HEK293 (cell line): ENCODE measurements at regions not wholly inside any gene's neighbourhood (a gene's known extent, or its start where the extent isn't known, plus 50 kb on each side); places are given as distances from the start of the nearest gene placed in this dataset.

ENCODE experiments used
- CTCF ChIA-PET: fragments of 350-600 bp; formaldehyde crosslinking; extraction: SDS; loops from one replicate; lab custom pipeline; 2021; ENCODE audit warnings: antibody characterized with exemption; lab: Yijun Ruan, JAX
- POLR2A ChIA-PET: fragments of 300-600 bp; formaldehyde crosslinking; extraction: SDS; loops from one replicate; lab custom pipeline; 2020; ENCODE audit warnings: antibody characterized with exemption, inconsistent platforms; lab: Yijun Ruan, JAX
- H3K27ac ChIP-seq: fragments of 200-500 bp; sonication (Bioruptor generic); 2 replicates; pipeline ENCODE4 v1.5.1; 2014; ENCODE audit warnings: low read depth, low read length, control low read depth, inconsistent platforms; ENCODE audit errors: extremely low read depth
- H3K36me3 ChIP-seq, 2 experiments: fragments of 200-500 bp in 1 of 2; sonication (Bioruptor generic) in 1 of 2; 1 replicate in 1 of 2; 2 replicates in 1 of 2; pipeline ENCODE4 v1.5.1; 2014 to 2017; ENCODE audit warnings: inconsistent platforms in 2 of 2, low read length in 2 of 2; ENCODE audit not compliant: control insufficient read depth in 2 of 2, insufficient read depth in 1 of 2
- H3K4me1 ChIP-seq: fragments of 200-500 bp; sonication (Bioruptor generic); 2 replicates; pipeline ENCODE4 v1.5.1; 2014; ENCODE audit warnings: mild to moderate bottlenecking, low read length, inconsistent platforms; ENCODE audit not compliant: control insufficient read depth, insufficient read depth
- H3K4me3 ChIP-seq: 2 replicates; pipeline ENCODE4 v1.5.1; 2011; ENCODE audit warnings: low read depth, mild to moderate bottlenecking, control low read depth, low read length, moderate library complexity
- H3K9me3 ChIP-seq: fragments of 200-500 bp; sonication (Bioruptor generic); 2 replicates; pipeline ENCODE4 v1.5.1; 2014; ENCODE audit warnings: low read depth, low read length, inconsistent platforms; ENCODE audit not compliant: control insufficient read depth, insufficient read depth
- MEIS1 ChIP-seq: sonication (generic); formaldehyde crosslinking; IDR thresholded peaks from 2 replicates; pipeline ENCODE4 v1.8.1; 2022; ENCODE audit warnings: missing genetic modification reagents, mild to moderate bottlenecking, borderline replicate concordance
- TCF7L2 ChIP-seq: IDR thresholded peaks from 2 replicates; pipeline ENCODE4 v1.6.1; 2011; ENCODE audit warnings: low read depth, mild to moderate bottlenecking, inconsistent platforms, low read length, moderate library complexity, borderline replicate concordance
- ZBTB20 ChIP-seq: fragments of 450-650 bp; formaldehyde crosslinking; IDR thresholded peaks from 2 replicates; pipeline ENCODE4 v1.5.1; 2016; ENCODE audit warnings: missing biosample characterization, missing genetic modification characterization
- ZFHX2 ChIP-seq: fragments of 450-650 bp; formaldehyde crosslinking; conservative IDR thresholded peaks from 2 replicates; pipeline ENCODE4 v1.5.1; 2016; ENCODE audit warnings: missing biosample characterization, missing genetic modification characterization
- ZFP3 ChIP-seq: fragments of 450-650 bp; formaldehyde crosslinking; IDR thresholded peaks from 2 replicates; pipeline ENCODE4 v1.5.1; 2016; ENCODE audit warnings: low read depth, missing biosample characterization, missing genetic modification characterization
- ZFP37 ChIP-seq: fragments of 450-650 bp; formaldehyde crosslinking; IDR thresholded peaks from 2 replicates; pipeline ENCODE4 v1.5.1; 2016; ENCODE audit warnings: missing biosample characterization, missing genetic modification characterization
- ZNF112 ChIP-seq: fragments of 450-650 bp; formaldehyde crosslinking; IDR thresholded peaks from 2 replicates; pipeline ENCODE4 v1.5.0; 2017; ENCODE audit warnings: missing biosample characterization, missing genetic modification characterization
- ZNF155 ChIP-seq: fragments of 450-650 bp; formaldehyde crosslinking; IDR thresholded peaks from 2 replicates; pipeline ENCODE4 v1.5.1; 2016; ENCODE audit warnings: missing biosample characterization, missing genetic modification characterization
- ZNF175 ChIP-seq: fragments of 450-650 bp; formaldehyde crosslinking; IDR thresholded peaks from 2 replicates; pipeline ENCODE4 v1.5.1; 2016; ENCODE audit warnings: missing biosample characterization, missing genetic modification characterization
- ZNF19 ChIP-seq: fragments of 450-650 bp; formaldehyde crosslinking; IDR thresholded peaks from 2 replicates; pipeline ENCODE4; 2016; ENCODE audit warnings: missing biosample characterization, missing genetic modification characterization, low read depth
- ZNF23 ChIP-seq: fragments of 450-650 bp; formaldehyde crosslinking; IDR thresholded peaks from 2 replicates; pipeline ENCODE4 v1.5.1; 2016; ENCODE audit warnings: missing biosample characterization, missing genetic modification characterization, borderline replicate concordance
- ZNF239 ChIP-seq: fragments of 450-650 bp; formaldehyde crosslinking; IDR thresholded peaks from 2 replicates; pipeline ENCODE4 v1.5.1; 2016; ENCODE audit warnings: missing biosample characterization, missing genetic modification characterization
- ZNF350 ChIP-seq: fragments of 450-650 bp; formaldehyde crosslinking; IDR thresholded peaks from 2 replicates; pipeline ENCODE4 v1.5.0; 2017; ENCODE audit warnings: missing biosample characterization, mild to moderate bottlenecking, missing genetic modification characterization
- ZNF391 ChIP-seq: fragments of 450-650 bp; formaldehyde crosslinking; IDR thresholded peaks from 2 replicates; pipeline ENCODE4 v1.5.1; 2016; ENCODE audit warnings: low read depth, missing biosample characterization, missing genetic modification characterization, borderline replicate concordance
- ZNF514 ChIP-seq: fragments of 450-650 bp; formaldehyde crosslinking; IDR thresholded peaks from 2 replicates; pipeline ENCODE4 v1.5.1; 2016; ENCODE audit warnings: missing biosample characterization, missing genetic modification characterization
- ZNF585B ChIP-seq: fragments of 450-650 bp; formaldehyde crosslinking; IDR thresholded peaks from 2 replicates; pipeline ENCODE4 v1.5.1; 2016; ENCODE audit warnings: missing biosample characterization, missing genetic modification characterization
- ZNF600 ChIP-seq: fragments of 450-650 bp; formaldehyde crosslinking; IDR thresholded peaks from 2 replicates; pipeline ENCODE4 v1.5.1; 2016; ENCODE audit warnings: missing biosample characterization, missing genetic modification characterization
- ZNF610 ChIP-seq: fragments of 450-650 bp; formaldehyde crosslinking; IDR thresholded peaks from 2 replicates; pipeline ENCODE4 v1.5.1; 2016; ENCODE audit warnings: missing biosample characterization, missing genetic modification characterization, borderline replicate concordance
- TF ChIP-seq, protein P1 (sequence below): fragments of 450-650 bp; formaldehyde crosslinking; IDR thresholded peaks from 2 replicates; pipeline ENCODE4 v1.5.1; 2016; ENCODE audit warnings: missing biosample characterization, missing genetic modification characterization
- TF ChIP-seq, protein P2 (sequence below): fragments of 450-650 bp; formaldehyde crosslinking; IDR thresholded peaks from 2 replicates; pipeline ENCODE4; 2016; ENCODE audit warnings: missing biosample characterization, missing genetic modification characterization
- TF ChIP-seq, protein P3 (sequence below): fragments of 450-650 bp; formaldehyde crosslinking; IDR thresholded peaks from 2 replicates; pipeline ENCODE4 v1.5.1; 2016; ENCODE audit warnings: missing biosample characterization, missing genetic modification characterization
- TF ChIP-seq, protein P4 (sequence below): fragments of 450-650 bp; formaldehyde crosslinking; IDR thresholded peaks from 2 replicates; pipeline ENCODE4 v1.5.1; 2017; ENCODE audit warnings: missing biosample characterization, missing genetic modification characterization
- TF ChIP-seq, protein P5 (sequence below): fragments of 450-650 bp; formaldehyde crosslinking; IDR thresholded peaks from 2 replicates; pipeline ENCODE4 v1.5.1; 2016; ENCODE audit warnings: missing biosample characterization, missing genetic modification characterization

DNA sequence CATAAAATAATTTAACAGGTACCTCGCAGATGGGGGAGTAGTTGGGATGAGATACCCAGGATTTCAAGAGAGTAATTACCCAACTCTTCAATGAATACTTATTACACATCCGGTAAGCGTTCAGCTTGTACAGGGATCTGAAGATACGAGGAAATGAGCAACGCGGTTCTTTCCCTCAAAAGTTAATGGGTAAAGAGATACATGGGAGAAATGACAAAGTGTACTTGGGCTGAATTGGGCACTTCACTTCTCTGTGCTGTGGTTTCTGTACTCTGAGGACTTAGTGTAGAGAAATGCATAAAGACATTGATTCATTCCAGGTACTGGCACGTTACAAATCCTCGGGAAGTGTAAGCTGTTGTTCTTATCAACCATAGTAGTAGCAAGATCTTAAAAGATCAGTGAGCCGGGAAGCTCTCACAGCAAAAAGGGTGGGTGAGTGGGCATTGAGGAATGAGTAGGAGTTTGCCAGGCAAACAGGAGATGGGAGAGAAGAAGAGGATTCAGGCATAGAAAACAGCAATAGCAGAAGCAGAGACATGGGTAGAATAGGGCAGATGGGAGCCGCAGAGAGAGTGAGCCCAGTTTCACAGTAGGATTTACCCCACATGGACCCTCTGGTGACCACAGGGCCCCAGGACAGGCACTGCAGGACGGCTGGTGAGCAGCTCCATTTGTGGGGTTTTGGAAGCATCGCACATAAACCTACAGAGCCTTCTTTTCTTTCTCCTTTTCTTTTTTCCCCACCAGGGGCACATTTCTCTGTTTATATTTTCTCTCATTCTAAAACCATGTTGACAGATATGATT lies 304.3 kb upstream of the PITRM1 start:
- Histone ChIP-seq H3K9me3 (no peaks in the 10 kb centered on the region), H3K36me3 (no peaks in the 10 kb centered on the region), H3K4me1 (no peaks in the 10 kb centered on the region), H3K27ac (no peak overlapping the region), H3K4me3 (no peak overlapping the region)
- ChIA-PET POLR2A (no interaction called here), CTCF (interaction anchor here (0.6 kb wide), 1 partner anchor 254 kb away, joined by 3 read pairs; no protein-coding TSS in a partner anchor)
- TF ChIP-seq ZFHX2 (tag by site-specific recombination) (peak; percentile 42; the same call in 1 of the 2 replicates), ZFP3 (tag by site-specific recombination) (peak; percentile 83), ZNF350 (tag by site-specific recombination) (no peak), ZFP37 (tag by site-specific recombination) (no peak)

DNA sequence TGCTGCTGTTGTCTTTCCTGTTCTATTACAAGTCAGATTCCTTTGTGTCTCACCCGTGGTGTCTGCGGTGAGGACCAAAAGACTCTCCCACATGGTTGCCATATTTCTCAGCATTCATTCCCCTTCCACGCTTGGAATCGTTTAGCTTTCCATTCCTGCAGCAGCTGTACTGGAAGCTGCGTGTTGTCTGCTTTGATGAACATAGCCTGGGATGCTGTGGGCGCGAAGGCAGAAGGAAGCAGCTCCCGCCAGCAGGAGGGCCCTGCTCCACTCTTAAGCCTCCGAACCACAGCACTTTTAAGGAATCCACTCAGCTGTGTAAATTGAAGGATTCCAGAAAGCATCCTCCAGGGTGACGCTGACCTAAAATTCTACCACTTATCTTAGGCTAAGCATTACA lies 303.6 kb upstream of the PITRM1 start:
- no peaks in the 10 kb centered on the region for H3K36me3 ChIP-seq
- POLR2A ChIA-PET: no interaction called here

DNA sequence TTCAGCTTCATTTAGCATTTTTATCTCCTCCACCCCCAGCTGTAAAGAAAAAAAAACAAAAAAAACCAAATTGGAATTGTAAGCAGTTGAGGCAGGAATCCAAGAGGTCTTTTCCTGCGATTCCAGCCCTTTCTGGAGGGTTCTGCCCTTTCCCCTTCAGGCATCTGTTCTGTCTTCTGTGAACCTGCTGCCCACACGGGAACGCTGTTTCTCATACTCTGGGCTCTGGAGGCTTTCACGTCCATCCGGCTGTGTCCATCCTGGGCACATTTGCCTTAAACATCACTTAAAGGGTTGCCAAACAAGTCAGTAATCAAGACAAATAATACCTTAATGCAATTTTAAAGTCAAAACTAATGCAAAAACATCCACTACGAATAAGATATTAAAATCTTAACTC lies 302.8 kb upstream of the PITRM1 start:
- Histone ChIP-seq H3K36me3 (no peaks in the 10 kb centered on the region), H3K4me3 (no peak overlapping the region), H3K9me3 (no peaks in the 10 kb centered on the region), H3K27ac (no peak overlapping the region), H3K4me1 (no peaks in the 10 kb centered on the region)
- POLR2A ChIA-PET: no interaction called here
- CTCF ChIA-PET: no interaction called here
- no peak for TF ChIP-seq ZNF112
- TF ChIP-seq, protein P1, sequence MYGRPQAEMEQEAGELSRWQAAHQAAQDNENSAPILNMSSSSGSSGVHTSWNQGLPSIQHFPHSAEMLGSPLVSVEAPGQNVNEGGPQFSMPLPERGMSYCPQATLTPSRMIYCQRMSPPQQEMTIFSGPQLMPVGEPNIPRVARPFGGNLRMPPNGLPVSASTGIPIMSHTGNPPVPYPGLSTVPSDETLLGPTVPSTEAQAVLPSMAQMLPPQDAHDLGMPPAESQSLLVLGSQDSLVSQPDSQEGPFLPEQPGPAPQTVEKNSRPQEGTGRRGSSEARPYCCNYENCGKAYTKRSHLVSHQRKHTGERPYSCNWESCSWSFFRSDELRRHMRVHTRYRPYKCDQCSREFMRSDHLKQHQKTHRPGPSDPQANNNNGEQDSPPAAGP (tag by site-specific recombination): no peak
- TF ChIP-seq ZNF391: no peak
- no peak for TF ChIP-seq ZNF585B (tag by site-specific recombination)
- TF ChIP-seq ZBTB20 (tag by site-specific recombination): no peak
- TF ChIP-seq, protein P2, sequence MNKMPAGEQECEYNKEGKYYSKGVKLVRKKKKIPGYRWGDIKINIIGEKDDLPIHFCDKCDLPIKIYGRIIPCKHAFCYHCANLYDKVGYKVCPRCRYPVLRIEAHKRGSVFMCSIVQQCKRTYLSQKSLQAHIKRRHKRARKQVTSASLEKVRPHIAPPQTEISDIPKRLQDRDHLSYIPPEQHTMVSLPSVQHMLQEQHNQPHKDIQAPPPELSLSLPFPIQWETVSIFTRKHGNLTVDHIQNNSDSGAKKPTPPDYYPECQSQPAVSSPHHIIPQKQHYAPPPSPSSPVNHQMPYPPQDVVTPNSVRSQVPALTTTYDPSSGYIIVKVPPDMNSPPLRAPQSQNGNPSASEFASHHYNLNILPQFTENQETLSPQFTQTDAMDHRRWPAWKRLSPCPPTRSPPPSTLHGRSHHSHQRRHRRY (tag by site-specific recombination): no peak
- TF ChIP-seq, protein P3, sequence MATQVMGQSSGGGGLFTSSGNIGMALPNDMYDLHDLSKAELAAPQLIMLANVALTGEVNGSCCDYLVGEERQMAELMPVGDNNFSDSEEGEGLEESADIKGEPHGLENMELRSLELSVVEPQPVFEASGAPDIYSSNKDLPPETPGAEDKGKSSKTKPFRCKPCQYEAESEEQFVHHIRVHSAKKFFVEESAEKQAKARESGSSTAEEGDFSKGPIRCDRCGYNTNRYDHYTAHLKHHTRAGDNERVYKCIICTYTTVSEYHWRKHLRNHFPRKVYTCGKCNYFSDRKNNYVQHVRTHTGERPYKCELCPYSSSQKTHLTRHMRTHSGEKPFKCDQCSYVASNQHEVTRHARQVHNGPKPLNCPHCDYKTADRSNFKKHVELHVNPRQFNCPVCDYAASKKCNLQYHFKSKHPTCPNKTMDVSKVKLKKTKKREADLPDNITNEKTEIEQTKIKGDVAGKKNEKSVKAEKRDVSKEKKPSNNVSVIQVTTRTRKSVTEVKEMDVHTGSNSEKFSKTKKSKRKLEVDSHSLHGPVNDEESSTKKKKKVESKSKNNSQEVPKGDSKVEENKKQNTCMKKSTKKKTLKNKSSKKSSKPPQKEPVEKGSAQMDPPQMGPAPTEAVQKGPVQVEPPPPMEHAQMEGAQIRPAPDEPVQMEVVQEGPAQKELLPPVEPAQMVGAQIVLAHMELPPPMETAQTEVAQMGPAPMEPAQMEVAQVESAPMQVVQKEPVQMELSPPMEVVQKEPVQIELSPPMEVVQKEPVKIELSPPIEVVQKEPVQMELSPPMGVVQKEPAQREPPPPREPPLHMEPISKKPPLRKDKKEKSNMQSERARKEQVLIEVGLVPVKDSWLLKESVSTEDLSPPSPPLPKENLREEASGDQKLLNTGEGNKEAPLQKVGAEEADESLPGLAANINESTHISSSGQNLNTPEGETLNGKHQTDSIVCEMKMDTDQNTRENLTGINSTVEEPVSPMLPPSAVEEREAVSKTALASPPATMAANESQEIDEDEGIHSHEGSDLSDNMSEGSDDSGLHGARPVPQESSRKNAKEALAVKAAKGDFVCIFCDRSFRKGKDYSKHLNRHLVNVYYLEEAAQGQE (tag by site-specific recombination): no peak
- no peak for TF ChIP-seq ZNF175
- TF ChIP-seq ZNF23 (tag by site-specific recombination): no peak
- no peak for TF ChIP-seq ZNF155 (tag by site-specific recombination)
- no peak for TF ChIP-seq ZNF19 (tag by site-specific recombination)
- no peak for TF ChIP-seq TCF7L2
- TF ChIP-seq ZNF600 (tag by site-specific recombination): no peak
- TF ChIP-seq ZNF514 (tag by site-specific recombination): no peak
- TF ChIP-seq ZNF610 (tag by site-specific recombination): no peak

More for the DNA sequence above, 303.6 kb upstream of the PITRM1 start:
- Histone ChIP-seq H3K9me3 (no peaks in the 10 kb centered on the region), H3K4me1 (no peaks in the 10 kb centered on the region), H3K27ac (no peak overlapping the region), H3K4me3 (no peak overlapping the region)
- CTCF ChIA-PET: no interaction called here
- TF ChIP-seq ZNF391 (no peak), MEIS1 (no peak), ZNF239 (tag by site-specific recombination) (no peak)
- TF ChIP-seq, protein P4, sequence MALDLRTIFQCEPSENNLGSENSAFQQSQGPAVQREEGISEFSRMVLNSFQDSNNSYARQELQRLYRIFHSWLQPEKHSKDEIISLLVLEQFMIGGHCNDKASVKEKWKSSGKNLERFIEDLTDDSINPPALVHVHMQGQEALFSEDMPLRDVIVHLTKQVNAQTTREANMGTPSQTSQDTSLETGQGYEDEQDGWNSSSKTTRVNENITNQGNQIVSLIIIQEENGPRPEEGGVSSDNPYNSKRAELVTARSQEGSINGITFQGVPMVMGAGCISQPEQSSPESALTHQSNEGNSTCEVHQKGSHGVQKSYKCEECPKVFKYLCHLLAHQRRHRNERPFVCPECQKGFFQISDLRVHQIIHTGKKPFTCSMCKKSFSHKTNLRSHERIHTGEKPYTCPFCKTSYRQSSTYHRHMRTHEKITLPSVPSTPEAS: no peak
- TF ChIP-seq, protein P5, sequence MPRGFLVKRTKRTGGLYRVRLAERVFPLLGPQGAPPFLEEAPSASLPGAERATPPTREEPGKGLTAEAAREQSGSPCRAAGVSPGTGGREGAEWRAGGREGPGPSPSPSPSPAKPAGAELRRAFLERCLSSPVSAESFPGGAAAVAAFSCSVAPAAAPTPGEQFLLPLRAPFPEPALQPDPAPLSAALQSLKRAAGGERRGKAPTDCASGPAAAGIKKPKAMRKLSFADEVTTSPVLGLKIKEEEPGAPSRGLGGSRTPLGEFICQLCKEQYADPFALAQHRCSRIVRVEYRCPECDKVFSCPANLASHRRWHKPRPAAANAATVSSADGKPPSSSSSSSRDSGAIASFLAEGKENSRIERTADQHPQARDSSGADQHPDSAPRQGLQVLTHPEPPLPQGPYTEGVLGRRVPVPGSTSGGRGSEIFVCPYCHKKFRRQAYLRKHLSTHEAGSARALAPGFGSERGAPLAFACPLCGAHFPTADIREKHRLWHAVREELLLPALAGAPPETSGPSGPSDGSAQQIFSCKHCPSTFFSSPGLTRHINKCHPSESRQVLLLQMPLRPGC: no peak
